NB4 (cell line): ENCODE measurements at regions not wholly inside any gene's neighbourhood (a gene's known extent, or its start where the extent isn't known, plus 50 kb on each side); places are given as distances from the start of the nearest gene placed in this dataset.

ENCODE experiments used
- MAX ChIP-seq: IDR thresholded peaks from 2 replicates; pipeline ENCODE4 v1.6.1; 2011; ENCODE audit warnings: low read depth, low read length
- POLR2A ChIP-seq: IDR thresholded peaks from 2 replicates; pipeline ENCODE4 v1.6.1; 2011; ENCODE audit warnings: mild to moderate bottlenecking; ENCODE audit not compliant: insufficient read length; ENCODE audit errors: extremely low read depth
- TF ChIP-seq, protein P1 (sequence below): IDR thresholded peaks from one replicate; pipeline ENCODE4 v1.5.1; 2012; ENCODE audit warnings: low read depth, low read length

- no peak for TF ChIP-seq POLR2A
- TF ChIP-seq, protein P1, sequence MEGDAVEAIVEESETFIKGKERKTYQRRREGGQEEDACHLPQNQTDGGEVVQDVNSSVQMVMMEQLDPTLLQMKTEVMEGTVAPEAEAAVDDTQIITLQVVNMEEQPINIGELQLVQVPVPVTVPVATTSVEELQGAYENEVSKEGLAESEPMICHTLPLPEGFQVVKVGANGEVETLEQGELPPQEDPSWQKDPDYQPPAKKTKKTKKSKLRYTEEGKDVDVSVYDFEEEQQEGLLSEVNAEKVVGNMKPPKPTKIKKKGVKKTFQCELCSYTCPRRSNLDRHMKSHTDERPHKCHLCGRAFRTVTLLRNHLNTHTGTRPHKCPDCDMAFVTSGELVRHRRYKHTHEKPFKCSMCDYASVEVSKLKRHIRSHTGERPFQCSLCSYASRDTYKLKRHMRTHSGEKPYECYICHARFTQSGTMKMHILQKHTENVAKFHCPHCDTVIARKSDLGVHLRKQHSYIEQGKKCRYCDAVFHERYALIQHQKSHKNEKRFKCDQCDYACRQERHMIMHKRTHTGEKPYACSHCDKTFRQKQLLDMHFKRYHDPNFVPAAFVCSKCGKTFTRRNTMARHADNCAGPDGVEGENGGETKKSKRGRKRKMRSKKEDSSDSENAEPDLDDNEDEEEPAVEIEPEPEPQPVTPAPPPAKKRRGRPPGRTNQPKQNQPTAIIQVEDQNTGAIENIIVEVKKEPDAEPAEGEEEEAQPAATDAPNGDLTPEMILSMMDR = no peak
- no peak for TF ChIP-seq MAX
Observed at GRCh38 chr12:84033162-84033561, 879.4 kb downstream of the SLC6A15 start.
